Common myeloid progenitor, CD34-positive (primary cell): ENCODE measurements at regions not wholly inside any gene's neighbourhood (a gene's known extent, or its start where the extent isn't known, plus 50 kb on each side); places are given as distances from the start of the nearest gene placed in this dataset.

Source experiments
- CTCF ChIA-PET: fragments of 350-600 bp; sonication (Branson Sonifier 250); formaldehyde crosslinking; loops from one replicate; lab custom pipeline; 2021; ENCODE audit warnings: antibody characterized with exemption; lab: Charles Lee
- POLR2A ChIA-PET: fragments of 350-600 bp; sonication (Branson Sonifier 250); formaldehyde crosslinking; loops from one replicate; lab custom pipeline; 2021; ENCODE audit warnings: antibody characterized with exemption; lab: Charles Lee
- DNase-seq, 3 donors: peaks; one replicate each; pipeline versions ENCODE4 v3.0.0 to v3.0.0-alpha.2; 2013
- H3K27ac ChIP-seq, 2 experiments: 1 replicate in 1 of 2; 2 replicates in 1 of 2; pipeline ENCODE4 v1.7.0; 2013; ENCODE audit warnings: inconsistent platforms in 2 of 2, low read length in 2 of 2, mild to moderate bottlenecking in 2 of 2, low read depth in 1 of 2, moderate library complexity in 1 of 2; ENCODE audit not compliant: severe bottlenecking in 2 of 2, insufficient read depth in 1 of 2, poor library complexity in 1 of 2
- H3K27me3 ChIP-seq, 5 experiments: replicated peaks in 2 of 5; 1 replicate in 3 of 5; 2 replicates in 2 of 5; pipeline versions ENCODE4 v1.6.1 to v1.7.0; 2013; ENCODE audit warnings: low read length in 4 of 5, mild to moderate bottlenecking in 2 of 5, moderate library complexity in 2 of 5, inconsistent platforms in 1 of 5; ENCODE audit not compliant: insufficient read depth in 5 of 5, control insufficient read depth in 4 of 5
- H3K36me3 ChIP-seq, 4 experiments: 1 replicate in 2 of 4; 2 replicates in 2 of 4; pipeline versions ENCODE4 v1.6.1 to v1.7.0; 2013; ENCODE audit warnings: low read length in 3 of 4, control low read depth in 1 of 4, mild to moderate bottlenecking in 1 of 4; ENCODE audit not compliant: control insufficient read depth in 4 of 4, insufficient read depth in 4 of 4
- H3K4me1 ChIP-seq, 4 experiments: 1 replicate in 3 of 4; 2 replicates in 1 of 4; pipeline versions ENCODE4 v1.6.1 to v1.7.1; 2013; ENCODE audit warnings: low read length in 3 of 4, mild to moderate bottlenecking in 3 of 4, control low read depth in 1 of 4, inconsistent platforms in 1 of 4, moderate library complexity in 1 of 4; ENCODE audit not compliant: control insufficient read depth in 4 of 4, insufficient read depth in 4 of 4; ENCODE audit errors: control extremely low read depth in 1 of 4
- H3K4me3 ChIP-seq, 7 experiments: 1 replicate in 4 of 7; 2 replicates in 3 of 7; pipeline versions ENCODE4 v1.5.1 to v1.7.0; 2013; ENCODE audit warnings: mild to moderate bottlenecking in 7 of 7, low read length in 6 of 7, moderate library complexity in 6 of 7, inconsistent platforms in 2 of 7, low read depth in 2 of 7, control low read depth in 1 of 7; ENCODE audit not compliant: insufficient read depth in 4 of 7, control insufficient read depth in 1 of 7; ENCODE audit errors: extremely low read depth in 1 of 7
- H3K9me3 ChIP-seq, 5 experiments: 1 replicate in 4 of 5; 2 replicates in 1 of 5; pipeline versions ENCODE4 v1.6.1 to v1.7.1; 2013; ENCODE audit warnings: low read length in 4 of 5, mild to moderate bottlenecking in 2 of 5, inconsistent platforms in 1 of 5, low read depth in 1 of 5, moderate library complexity in 1 of 5; ENCODE audit not compliant: control insufficient read depth in 4 of 5, insufficient read depth in 2 of 5; ENCODE audit errors: control extremely low read depth in 1 of 5
- WGBS: methylation state at CpG from one replicate; pipeline ENCODE4 v1.1.5; 2013; ENCODE audit not compliant: insufficient coverage; 5-methylcytosine and 5-hydroxymethylcytosine counted together

- 99% methylated on average over 6 of the region's 6 CpGs for WGBS
- Histone ChIP-seq H3K36me3 (no peaks in the 10 kb centered on the region), H3K4me3 (no peak overlapping the region), H3K4me1 (peaks cover 0 to 4% (median 0%) of the 10 kb centered on the region in 4 experiments), H3K27me3 (no peaks in the 10 kb centered on the region), H3K9me3 (no peaks in the 10 kb centered on the region), H3K27ac (no peak overlapping the region)
- CTCF ChIA-PET, result no interaction called here
- POLR2A ChIA-PET, result no interaction called here
- DNase-seq, result no peak
These were observed 466.5 kb upstream of the ARID1B start for GRCh38 chr6:156310701-156311100.

- Histone ChIP-seq H3K4me3 (no peak overlapping the region), H3K27me3 (no peaks in the 10 kb centered on the region), H3K27ac (no peak overlapping the region), H3K4me1 (peaks cover 0 to 4% (median 0%) of the 10 kb centered on the region in 4 experiments), H3K9me3 (no peaks in the 10 kb centered on the region), H3K36me3 (no peaks in the 10 kb centered on the region)
- POLR2A ChIA-PET, result no interaction called here
- 100% methylated on average over 5 of the region's 7 CpGs for WGBS
- no peak for DNase-seq
- CTCF ChIA-PET, result no interaction called here
These were observed 468.2 kb upstream of the ARID1B start for GRCh38 chr6:156309017-156309416.

- Histone ChIP-seq H3K4me3 (no peak overlapping the region), H3K4me1 (peaks cover 0 to 4% (median 0%) of the 10 kb centered on the region in 4 experiments), H3K9me3 (no peaks in the 10 kb centered on the region), H3K36me3 (no peaks in the 10 kb centered on the region), H3K27ac (no peak overlapping the region), H3K27me3 (no peaks in the 10 kb centered on the region)
- ChIA-PET CTCF (interaction anchor here (0.9 kb wide), 1 partner anchor 62 kb away, joined by 3 read pairs; no protein-coding TSS in a partner anchor), POLR2A (no interaction called here)
- DNase-seq, result no peak
- WGBS, result 83% methylated on average over 3 of the region's 3 CpGs
These were observed 468.6 kb upstream of the ARID1B start for GRCh38 chr6:156308604-156309003.

- H3K36me3 ChIP-seq, result no peaks in the 10 kb centered on the region
- no peak for DNase-seq
- no peak overlapping the region for H3K27ac ChIP-seq
- peaks cover 0 to 4% (median 0%) of the 10 kb centered on the region in 4 experiments for H3K4me1 ChIP-seq
- ChIA-PET CTCF (no interaction called here), POLR2A (no interaction called here)
- H3K4me3 ChIP-seq, result no peak overlapping the region
- H3K27me3 ChIP-seq, result no peaks in the 10 kb centered on the region
- H3K9me3 ChIP-seq, result peaks cover 0 to 6% (median 0%) of the 10 kb centered on the region in 5 experiments
- WGBS, result 94% methylated on average over 3 of the region's 3 CpGs
These were observed 470.6 kb upstream of the ARID1B start for GRCh38 chr6:156306531-156306930.

GRCh38 chr6:156283091-156283490, 494.1 kb upstream of the ARID1B start:
- Histone ChIP-seq H3K4me3 (no peak overlapping the region), H3K4me1 (peaks cover 12 to 39% (median 29%) of the 10 kb centered on the region in 4 experiments), H3K36me3 (no peaks in the 10 kb centered on the region), H3K27ac (no peak overlapping the region), H3K27me3 (no peaks in the 10 kb centered on the region), H3K9me3 (peaks cover 0 to 14% (median 4%) of the 10 kb centered on the region in 5 experiments)
- CTCF ChIA-PET, result no interaction called here
- no peak for DNase-seq
- POLR2A ChIA-PET, result no interaction called here
- 100% methylated on average over 1 of the region's 1 CpG for WGBS

GRCh38 chr6:156282087-156282486, 495.1 kb upstream of the ARID1B start:
- no peaks in the 10 kb centered on the region for H3K27me3 ChIP-seq
- H3K4me3 ChIP-seq, result peak overlapping the region in 1 of 7 experiments; percentile 39
- no peaks in the 10 kb centered on the region for H3K36me3 ChIP-seq
- DNase-seq, result no peak
- ChIA-PET POLR2A (no interaction called here), CTCF (no interaction called here)
- no CpG with 5 or more reads among the region's 1 CpG for WGBS
- H3K27ac ChIP-seq, result no peak overlapping the region
- H3K4me1 ChIP-seq, result peaks cover 12 to 44% (median 30%) of the 10 kb centered on the region in 4 experiments
- H3K9me3 ChIP-seq, result peaks cover 0 to 19% (median 4%) of the 10 kb centered on the region in 5 experiments

- Histone ChIP-seq H3K27ac (peak overlapping the region; percentile 29 to 69), H3K4me1 (peaks cover 12 to 44% (median 30%) of the 10 kb centered on the region in 4 experiments), H3K27me3 (no peaks in the 10 kb centered on the region), H3K36me3 (peaks cover 0 to 1% (median 0%) of the 10 kb centered on the region in 4 experiments), H3K4me3 (peak overlapping the region in 4 of 7 experiments; percentile 29 to 73 (median 58)), H3K9me3 (peaks cover 0 to 20% (median 5%) of the 10 kb centered on the region in 5 experiments)
- ChIA-PET POLR2A (interaction anchor here (1.0 to 1.8 kb wide), 2 partner anchors 8 to 142 kb away, joined by 3 to 5 read pairs; no protein-coding TSS in a partner anchor), CTCF (interaction anchor here (0.6 to 1.2 kb wide), 2 partner anchors 24 to 599 kb away, joined by 3 read pairs; no protein-coding TSS in a partner anchor)
- WGBS, result 0% methylated on average over 1 of the region's 4 CpGs
- DNase-seq, result peak in 2 of 3 donors; percentile 66 to 73
These were observed 495.9 kb upstream of the ARID1B start for GRCh38 chr6:156281266-156281665.
